GM10847 (cell line): ENCODE measurements at regions not wholly inside any gene's neighbourhood (a gene's known extent, or its start where the extent isn't known, plus 50 kb on each side); places are given as distances from the start of the nearest gene placed in this dataset.

Experiments
- POLR2A ChIP-seq: IDR thresholded peaks from 2 replicates; pipeline ENCODE4 v1.6.1; 2011; ENCODE audit not compliant: insufficient read length; ENCODE audit errors: extremely low read depth

- no peak for TF ChIP-seq POLR2A
These were observed 76.8 kb upstream of the CHRNA7 start for GRCh38 chr15:31953478-31953877.

- TF ChIP-seq POLR2A: no peak
These were observed 75.7 kb upstream of the CHRNA7 start for GRCh38 chr15:31954374-31955172.

- no peak for TF ChIP-seq POLR2A
These were observed 74.6 kb upstream of the CHRNA7 start for GRCh38 chr15:31955734-31956133.

GRCh38 chr15:31957581-31957980, 72.7 kb upstream of the CHRNA7 start:
- TF ChIP-seq POLR2A: no peak

- TF ChIP-seq POLR2A: no peak
These were observed 65.6 kb upstream of the CHRNA7 start for GRCh38 chr15:31964586-31965307.

- TF ChIP-seq POLR2A: no peak
These were observed 60.3 kb upstream of the CHRNA7 start for GRCh38 chr15:31970007-31970406.

GRCh38 chr15:31973197-31973596, 57.1 kb upstream of the CHRNA7 start:
- TF ChIP-seq POLR2A: no peak

- no peak for TF ChIP-seq POLR2A
These were observed 56.0 kb upstream of the CHRNA7 start for GRCh38 chr15:31974154-31974794.

- TF ChIP-seq POLR2A: no peak
These were observed 55.2 kb upstream of the CHRNA7 start for GRCh38 chr15:31974855-31975829.

GRCh38 chr15:31975830-31976229, 54.5 kb upstream of the CHRNA7 start:
- no peak for TF ChIP-seq POLR2A

GRCh38 chr15:31977138-31977537, 53.2 kb upstream of the CHRNA7 start:
- no peak for TF ChIP-seq POLR2A

- no peak for TF ChIP-seq POLR2A
These were observed 52.3 kb upstream of the CHRNA7 start for GRCh38 chr15:31977812-31978661.
